Heart left ventricle (tissue), 16 donors: ENCODE measurements at regions not wholly inside any gene's neighbourhood (a gene's known extent, or its start where the extent isn't known, plus 50 kb on each side); places are given as distances from the start of the nearest gene placed in this dataset.
A peak's percentile ranks its signal among the peaks of the same experiment; 100 is the strongest.
"Not testable (repeated sequence)": the region's sequence is repeated elsewhere in the genome, so short reads cannot be mapped to it uniquely, and the experiment has no call there.

Source experiments
- ATAC-seq, 4 donors: fragments of 200-7000 bp; cut with Tn5 transposase; one replicate each; pipeline ENCODE4 v1.9.1; 2020 to 2022; ENCODE audit warnings: moderate library complexity in 4 of 4, mild to moderate bottlenecking in 3 of 4, moderate number of reproducible peaks in 1 of 4
- DNase-seq, 5 donors: peaks; one replicate each; pipeline ENCODE4 v3.0.0-alpha.2; 2020
- H3K27ac ChIP-seq, 12 donors: fragments of 200-600 bp; sonication (generic) in 4 of 12; one replicate each; pipeline versions ENCODE4 v1.5.0 to v1.8.0; 2016 to 2022; ENCODE audit warnings: mild to moderate bottlenecking in 2 of 12
- H3K27me3 ChIP-seq, 9 donors: fragments of 200-600 bp; sonication (generic) in 2 of 9; one replicate each; pipeline versions ENCODE4 v1.5.1 to v1.8.0; 2016 to 2022; ENCODE audit warnings: mild to moderate bottlenecking in 3 of 9
- H3K36me3 ChIP-seq, 9 donors: fragments of 200-600 bp; sonication (generic) in 2 of 9; one replicate each; pipeline versions ENCODE4 v1.5.0 to v1.8.0; 2018 to 2022; ENCODE audit warnings: mild to moderate bottlenecking in 2 of 9
- H3K4me1 ChIP-seq, 12 donors: fragments of 200-600 bp; sonication (generic) in 4 of 12; one replicate each; pipeline versions ENCODE4 v1.5.0 to v1.8.0; 2016 to 2022; ENCODE audit warnings: mild to moderate bottlenecking in 3 of 12
- H3K4me3 ChIP-seq, 12 donors: fragments of 200-600 bp; sonication (generic) in 4 of 12; one replicate each; pipeline versions ENCODE4 v1.5.0 to v1.8.0; 2017 to 2022; ENCODE audit warnings: mild to moderate bottlenecking in 9 of 12, moderate library complexity in 4 of 12
- H3K9me3 ChIP-seq, 12 donors: fragments of 200-600 bp; sonication (generic) in 4 of 12; one replicate each; pipeline versions ENCODE4 v1.5.0 to v1.8.0; 2016 to 2022; ENCODE audit warnings: mild to moderate bottlenecking in 1 of 12
- CTCF ChIP-seq, 12 donors: fragments of 200-600 bp; sonication (generic) in 4 of 12; IDR thresholded peaks; one replicate each; pipeline versions ENCODE4 v1.5.0 to v1.8.0; 2018 to 2022; ENCODE audit warnings: antibody characterized with exemption in 12 of 12, mild to moderate bottlenecking in 5 of 12
- POLR2A ChIP-seq, 2 donors: fragments of 450-650 bp; IDR thresholded peaks; one replicate each; pipeline ENCODE4 v1.6.1; 2017; ENCODE audit warnings: antibody characterized with exemption in 2 of 2, mild to moderate bottlenecking in 2 of 2, moderate library complexity in 2 of 2
- WGBS, 4 donors: extraction: QIAGEN DNeasy Blood & Tissue Kit in 2 of 4; methylation state at CpG; one replicate each; pipeline versions ENCODE4 v1.1.5 to v1.1.7; 2013 to 2018; 5-methylcytosine and 5-hydroxymethylcytosine counted together
- intact Hi-C, 10 donors: fragments of 100-400 bp; cut with DNase I; formaldehyde crosslinking; loops; one replicate each; pipeline versions ENCODE4 v1.11.1 to v1.14.2; 2022
- donor health status: ischemic (EF 13 %, LVEDD 7.1; RV severe dilation, severe dysfunction).
- donor health status: healthy with polysubstance abuse.
- donor health status: DM: no; HTN: yes; CAD: no.
- donor health status: DM: no; HTN: no; CAD: no.
- donor health status: ischemic (EF 25% LVEDD 6.9; RV normal size, moderate dysfunction).
- donor health status: ischemic (EF 25% LVEDD 5.7; RV mildly dilated, moderate dysfunction).
- donor health status: healthy.
- donor health status: DM: yes; HTN: yes; CAD: no.
- donor health status: ischemic (EF 35%, LVEDD 5.7; RV mildly dilated, moderate dysfunction).
- donor health status: nonischemic (EF 11% LVEDD 7.7; RV severe dilation, severe dysfunction).
- donor health status: DM: yes; HTN: yes; CAD: no.
- donor health status: PGD.
- donor health status: ischemic (EF 29% LVEDD 5.4; RV normal size, mild dysfunction).
- donor health status: nonischemic (EF 23%, LVEDD 6.1; RV moderate dilation, normal function).

- WGBS, 4 donors, result 90 to 97% (median 95%) methylated on average over 2 of the region's 2 CpGs
- DNase-seq (no peak), ATAC-seq (no peak)
These were observed 208.1 kb upstream of the CDKN2B start for GRCh38 chr9:22217254-22217653.

GRCh38 chr9:22225856-22226255 is 216.8 kb upstream of the CDKN2B start:
- H3K9me3 ChIP-seq, result peaks cover 0 to 17% (median 2%) of the 10 kb centered on the region in 12 donors
- H3K27ac ChIP-seq, H3K36me3 ChIP-seq, H3K4me1 ChIP-seq, H3K27me3 ChIP-seq, ATAC-seq, intact Hi-C loops, H3K4me3 ChIP-seq, DNase-seq: not testable (repeated sequence)
- 91 to 94% (median 91%) methylated on average over 9 of the region's 9 CpGs for whole genome bisulfite sequencing, 4 donors

More at GRCh38 chr9:22217254-22217653, 208.1 kb upstream of the CDKN2B start:
- Histone ChIP-seq H3K27me3 (no peaks in the 10 kb centered on the region), H3K27ac (no peak overlapping the region), H3K4me3 (no peak overlapping the region), H3K36me3 (no peaks in the 10 kb centered on the region), H3K4me1 (peaks cover 0 to 3% (median 0%) of the 10 kb centered on the region in 12 donors), H3K9me3 (no peaks in the 10 kb centered on the region)
- TF ChIP-seq CTCF (IDR thresholded peaks at IDR 0.05) (no peak), POLR2A (IDR thresholded peaks at IDR 0.05) (no peak)
- intact Hi-C loops, result no loop called here

- TF ChIP-seq CTCF (IDR thresholded peaks at IDR 0.05) (no peak), POLR2A (IDR thresholded peaks at IDR 0.05) (no peak)
- Histone ChIP-seq H3K4me1 (no peaks in the 10 kb centered on the region), H3K36me3 (no peaks in the 10 kb centered on the region), H3K4me3 (no peak overlapping the region), H3K27ac (no peak overlapping the region), H3K27me3 (no peaks in the 10 kb centered on the region), H3K9me3 (peaks cover 0 to 24% (median 4%) of the 10 kb centered on the region in 12 donors)
- ATAC-seq (no peak), DNase-seq (no peak)
- intact Hi-C loops, result no loop called here
These were observed 218.6 kb upstream of the DMRTA1 start for GRCh38 chr9:22227986-22228385.

GRCh38 chr9:22228542-22228941 is 218.1 kb upstream of the DMRTA1 start:
- DNase-seq (no peak), ATAC-seq (no peak)
- Histone ChIP-seq H3K4me3 (no peak overlapping the region), H3K27ac (no peak overlapping the region), H3K27me3 (no peaks in the 10 kb centered on the region), H3K4me1 (no peaks in the 10 kb centered on the region), H3K9me3 (peaks cover 0 to 24% (median 4%) of the 10 kb centered on the region in 12 donors), H3K36me3 (no peaks in the 10 kb centered on the region)
- 35 to 48% (median 41%) methylated on average over 3 of the region's 3 CpGs for WGBS, 4 donors
- intact Hi-C loops, result no loop called here
- TF ChIP-seq POLR2A (IDR thresholded peaks at IDR 0.05), result no peak
- TF ChIP-seq CTCF (IDR thresholded peaks at IDR 0.05), result peak in 4 of 12 donors; percentile 10 to 34 (median 20)

GRCh38 chr9:22229069-22229468 is 217.6 kb upstream of the DMRTA1 start:
- Histone ChIP-seq H3K27ac (no peak overlapping the region), H3K36me3 (no peaks in the 10 kb centered on the region), H3K27me3 (no peaks in the 10 kb centered on the region), H3K4me1 (no peaks in the 10 kb centered on the region), H3K9me3 (peaks cover 0 to 24% (median 4%) of the 10 kb centered on the region in 12 donors), H3K4me3 (no peak overlapping the region)
- intact Hi-C loops, result no loop called here
- ATAC-seq (no peak), DNase-seq (peak in 1 of 5 donors; percentile 44)
- 71 to 85% (median 77%) methylated on average over 4 of the region's 4 CpGs for WGBS, 4 donors
- TF ChIP-seq CTCF (IDR thresholded peaks at IDR 0.05) (no peak), POLR2A (IDR thresholded peaks at IDR 0.05) (no peak)

GRCh38 chr9:22231309-22231708 is 215.3 kb upstream of the DMRTA1 start:
- H3K4me1 ChIP-seq, ATAC-seq, H3K36me3 ChIP-seq, H3K27me3 ChIP-seq, H3K27ac ChIP-seq, H3K4me3 ChIP-seq, DNase-seq: not testable (repeated sequence)
- peaks cover 0 to 21% (median 4%) of the 10 kb centered on the region in 12 donors for H3K9me3 ChIP-seq
- intact Hi-C loops, result loop anchor here in 2 of 10 donors (10.0 kb wide), 2 partner anchors 187 to 197 kb away; no protein-coding TSS in a partner anchor
